ENCODE measurements at regions not wholly inside any gene's neighbourhood (a gene's known extent, or its start where the extent isn't known, plus 50 kb on each side); places are given as distances from the start of the nearest gene placed in this dataset.

DNA sequence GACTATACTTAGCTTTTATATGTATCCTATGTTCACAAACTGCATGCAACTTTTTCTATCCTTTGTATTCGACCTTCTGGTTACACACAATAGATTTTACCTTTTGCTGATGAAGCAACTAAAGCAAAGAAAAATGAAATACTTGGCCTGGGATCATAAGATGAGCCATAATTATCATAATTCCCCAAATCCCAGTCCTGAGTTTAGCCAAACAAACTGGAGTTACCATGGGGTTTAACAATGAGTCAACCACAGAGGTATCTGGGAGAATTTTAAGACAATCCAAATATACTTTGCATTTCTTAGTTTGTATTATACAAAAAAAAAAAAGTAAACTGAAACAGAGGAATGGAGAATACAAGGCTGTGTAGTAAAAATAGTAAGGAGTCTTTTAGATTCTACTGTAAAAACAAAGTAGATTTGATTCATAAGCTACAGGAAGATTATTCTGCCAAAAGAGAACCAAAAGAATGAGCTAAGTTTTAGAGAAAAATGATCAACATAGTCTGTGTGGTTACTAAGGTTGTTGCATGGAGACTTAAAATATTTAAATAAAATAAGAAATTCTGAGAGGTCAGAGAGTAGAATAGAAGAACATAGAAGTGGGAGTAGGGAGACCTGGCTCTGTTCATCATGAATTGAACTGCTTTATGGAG is 60.4 kb upstream of the GORAB start:
- H3K4me3 ChIP-seq: no peak overlapping the region
- no peaks in the 10 kb centered on the region for H3K9me3 ChIP-seq
- no peaks in the 10 kb centered on the region for H3K36me3 ChIP-seq
- peaks cover 0 to 5% (median 0%) of the 10 kb centered on the region in 4 donors for H3K4me1 ChIP-seq
- no peaks in the 10 kb centered on the region for H3K27me3 ChIP-seq
- DNase-seq (ENCODE audit: low spot score in 2 of 2): no peak
- 21 to 45% methylated on average over 1 of the region's 1 CpG for WGBS, 2 donors
- no peak overlapping the region for H3K27ac ChIP-seq
- TF ChIP-seq POLR2A (IDR thresholded peaks at IDR 0.05) (no peak), EP300 (IDR thresholded peaks at IDR 0.05) (no peak)
- TF ChIP-seq, protein P1, sequence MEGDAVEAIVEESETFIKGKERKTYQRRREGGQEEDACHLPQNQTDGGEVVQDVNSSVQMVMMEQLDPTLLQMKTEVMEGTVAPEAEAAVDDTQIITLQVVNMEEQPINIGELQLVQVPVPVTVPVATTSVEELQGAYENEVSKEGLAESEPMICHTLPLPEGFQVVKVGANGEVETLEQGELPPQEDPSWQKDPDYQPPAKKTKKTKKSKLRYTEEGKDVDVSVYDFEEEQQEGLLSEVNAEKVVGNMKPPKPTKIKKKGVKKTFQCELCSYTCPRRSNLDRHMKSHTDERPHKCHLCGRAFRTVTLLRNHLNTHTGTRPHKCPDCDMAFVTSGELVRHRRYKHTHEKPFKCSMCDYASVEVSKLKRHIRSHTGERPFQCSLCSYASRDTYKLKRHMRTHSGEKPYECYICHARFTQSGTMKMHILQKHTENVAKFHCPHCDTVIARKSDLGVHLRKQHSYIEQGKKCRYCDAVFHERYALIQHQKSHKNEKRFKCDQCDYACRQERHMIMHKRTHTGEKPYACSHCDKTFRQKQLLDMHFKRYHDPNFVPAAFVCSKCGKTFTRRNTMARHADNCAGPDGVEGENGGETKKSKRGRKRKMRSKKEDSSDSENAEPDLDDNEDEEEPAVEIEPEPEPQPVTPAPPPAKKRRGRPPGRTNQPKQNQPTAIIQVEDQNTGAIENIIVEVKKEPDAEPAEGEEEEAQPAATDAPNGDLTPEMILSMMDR (IDR thresholded peaks at IDR 0.05): no peak

DNA sequence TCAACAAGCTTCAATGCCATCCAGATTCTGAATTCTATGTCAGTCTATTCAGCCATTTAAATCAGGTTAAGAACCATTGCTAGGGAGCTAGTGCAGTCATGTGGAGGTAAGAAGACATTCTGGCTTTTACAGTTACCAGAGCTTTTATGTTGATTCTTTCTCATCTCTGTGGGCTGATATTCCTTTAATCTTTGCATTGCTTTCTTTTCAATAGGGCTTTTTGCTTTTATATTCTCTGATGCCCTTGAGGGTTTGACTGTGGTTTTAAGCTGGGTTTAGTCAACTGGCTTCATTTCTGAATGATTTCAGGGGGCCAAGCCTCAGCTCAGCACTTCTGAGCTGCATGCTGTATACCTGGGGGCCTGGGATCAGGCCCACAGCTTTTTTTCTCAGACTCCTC is 51.0 kb upstream of the GORAB start:
- Histone ChIP-seq H3K9me3 (no peaks in the 10 kb centered on the region), H3K27me3 (no peaks in the 10 kb centered on the region), H3K4me3 (no peak overlapping the region), H3K4me1 (peaks cover 0 to 7% (median 0%) of the 10 kb centered on the region in 4 donors), H3K36me3 (no peaks in the 10 kb centered on the region), H3K27ac (no peak overlapping the region)
- TF ChIP-seq, protein P1 (IDR thresholded peaks at IDR 0.05): no peak
- TF ChIP-seq EP300 (IDR thresholded peaks at IDR 0.05) (no peak), POLR2A (IDR thresholded peaks at IDR 0.05) (no peak)
- no peak for DNase-seq (ENCODE audit: low spot score in 2 of 2)

Data from tibial nerve (tissue), 4 donors.